Uterus (tissue), 3 donors: ENCODE measurements at regions not wholly inside any gene's neighbourhood (a gene's known extent, or its start where the extent isn't known, plus 50 kb on each side); places are given as distances from the start of the nearest gene placed in this dataset.

ENCODE experiments used
- DNase-seq, 2 donors: peaks; one replicate each; pipeline ENCODE4 v3.0.0-alpha.2; 2019 to 2020
- H3K27ac ChIP-seq, 2 donors: fragments of 200-600 bp; sonication (generic); 1 replicate in 1 of 2; 2 replicates in 1 of 2; pipeline ENCODE4 v1.5.1; 2016 to 2018
- H3K27me3 ChIP-seq, 2 donors: fragments of 200-600 bp; sonication (generic); one replicate each; pipeline ENCODE4 v1.5.1; 2018 to 2019; ENCODE audit warnings: control low read depth in 1 of 2
- H3K36me3 ChIP-seq, 2 donors: fragments of 200-600 bp; sonication (generic); one replicate each; pipeline ENCODE4 v1.5.1; 2019; ENCODE audit warnings: control low read depth in 1 of 2
- H3K4me1 ChIP-seq, 2 donors: fragments of 200-600 bp; sonication (generic); one replicate each; pipeline ENCODE4 v1.5.1; 2018 to 2019; ENCODE audit warnings: control low read depth in 1 of 2
- H3K4me3 ChIP-seq, 2 donors: fragments of 200-600 bp; sonication (generic); 1 replicate in 1 of 2; 2 replicates in 1 of 2; pipeline ENCODE4 v1.5.1; 2018 to 2019; ENCODE audit warnings: mild to moderate bottlenecking in 1 of 2
- H3K9me3 ChIP-seq, 2 donors: fragments of 200-600 bp; sonication (generic); one replicate each; pipeline ENCODE4 v1.5.1; 2019; ENCODE audit warnings: control low read depth in 1 of 2
- CTCF ChIP-seq, 4 experiments: fragments of 200-600 bp in 2 of 4; fragments of 450-650 bp in 2 of 4; sonication (generic) in 2 of 4; IDR thresholded peaks; one replicate each; pipeline ENCODE4 v1.5.1; 2016 to 2019; ENCODE audit warnings: antibody characterized with exemption in 4 of 4, mild to moderate bottlenecking in 2 of 4, moderate library complexity in 1 of 4
- POLR2A ChIP-seq, 2 donors: fragments of 450-650 bp; IDR thresholded peaks; one replicate each; pipeline ENCODE4 v1.6.1; 2016; ENCODE audit warnings: antibody characterized with exemption in 2 of 2, mild to moderate bottlenecking in 1 of 2, moderate library complexity in 1 of 2
- intact Hi-C: fragments of 100-400 bp; cut with DNase I; formaldehyde crosslinking; loops from one replicate; pipeline ENCODE4 v1.15.1; 2023; ENCODE audit warnings: low total_unique reads
- donor health status: DM: yes; HTN: yes; CAD: no.

GRCh38 chr3:165636684-165637015, 200.6 kb downstream of the BCHE start:
- DNase-seq, result no peak
- TF ChIP-seq CTCF (IDR thresholded peaks at IDR 0.05), result no peak
- TF ChIP-seq POLR2A (IDR thresholded peaks at IDR 0.05), result no peak
- Histone ChIP-seq H3K27me3 (no peaks in the 10 kb centered on the region), H3K9me3 (no peaks in the 10 kb centered on the region), H3K36me3 (no peaks in the 10 kb centered on the region), H3K27ac (no peak overlapping the region), H3K4me1 (no peaks in the 10 kb centered on the region), H3K4me3 (no peak overlapping the region)
- intact Hi-C loops, result no loop called here

- Histone ChIP-seq H3K4me3 (no peak overlapping the region), H3K4me1 (no peaks in the 10 kb centered on the region), H3K36me3 (no peaks in the 10 kb centered on the region), H3K27ac (no peak overlapping the region), H3K9me3 (no peaks in the 10 kb centered on the region), H3K27me3 (no peaks in the 10 kb centered on the region)
- no peak for DNase-seq
- TF ChIP-seq POLR2A (IDR thresholded peaks at IDR 0.05), result no peak
- TF ChIP-seq CTCF (IDR thresholded peaks at IDR 0.05), result no peak
- intact Hi-C loops, result no loop called here
Observed at GRCh38 chr3:165635791-165636683, 201.2 kb downstream of the BCHE start.

GRCh38 chr3:165624761-165625160, 212.5 kb downstream of the BCHE start:
- intact Hi-C loops, result no loop called here
- no peaks in the 10 kb centered on the region for H3K27me3 ChIP-seq
- TF ChIP-seq CTCF (IDR thresholded peaks at IDR 0.05) (no peak), POLR2A (IDR thresholded peaks at IDR 0.05) (no peak)
- H3K27ac ChIP-seq, result no peak overlapping the region
- no peaks in the 10 kb centered on the region for H3K9me3 ChIP-seq
- H3K4me3 ChIP-seq, result no peak overlapping the region
- no peak for DNase-seq
- no peaks in the 10 kb centered on the region for H3K36me3 ChIP-seq
- no peaks in the 10 kb centered on the region for H3K4me1 ChIP-seq

GRCh38 chr3:165622356-165622755, 214.9 kb downstream of the BCHE start:
- Histone ChIP-seq H3K27ac (no peak overlapping the region), H3K36me3 (no peaks in the 10 kb centered on the region), H3K4me3 (no peak overlapping the region), H3K27me3 (no peaks in the 10 kb centered on the region), H3K4me1 (no peaks in the 10 kb centered on the region), H3K9me3 (no peaks in the 10 kb centered on the region)
- no peak for DNase-seq
- TF ChIP-seq CTCF (IDR thresholded peaks at IDR 0.05) (no peak), POLR2A (IDR thresholded peaks at IDR 0.05) (no peak)
- intact Hi-C loops, result no loop called here

GRCh38 chr3:165619069-165619468, 218.2 kb downstream of the BCHE start:
- Histone ChIP-seq H3K9me3 (no peaks in the 10 kb centered on the region), H3K27ac (no peak overlapping the region), H3K27me3 (no peaks in the 10 kb centered on the region), H3K4me3 (no peak overlapping the region), H3K4me1 (no peaks in the 10 kb centered on the region), H3K36me3 (no peaks in the 10 kb centered on the region)
- DNase-seq, result no peak
- TF ChIP-seq CTCF (IDR thresholded peaks at IDR 0.05) (no peak), POLR2A (IDR thresholded peaks at IDR 0.05) (no peak)
- intact Hi-C loops, result no loop called here
